GM12864 (cell line): ENCODE measurements at regions not wholly inside any gene's neighbourhood (a gene's known extent, or its start where the extent isn't known, plus 50 kb on each side); places are given as distances from the start of the nearest gene placed in this dataset.
"Not testable (repeated sequence)": the region's sequence is repeated elsewhere in the genome, so short reads cannot be mapped to it uniquely, and the experiment has no call there.

Experiments
- DNase-seq: peaks from one replicate; pipeline ENCODE4 v3.0.0-alpha.2; 2011; ENCODE audit warnings: low read depth
- H3K4me3 ChIP-seq: 2 replicates; pipeline ENCODE4 v1.5.1; 2011; ENCODE audit warnings: mild to moderate bottlenecking, low read depth, low read length, control low read depth
- TF ChIP-seq, protein P1 (sequence below): IDR thresholded peaks from 2 replicates; pipeline ENCODE4 v1.5.1; 2011; ENCODE audit warnings: low read depth, mild to moderate bottlenecking, moderate library complexity, low read length, control low read depth, inconsistent platforms; ENCODE audit errors: missing control alignments

GRCh38 chr4:104272966-104273365, 221.7 kb downstream of the CXXC4 start:
- DNase-seq: no peak
- H3K4me3 ChIP-seq: no peak overlapping the region
- TF ChIP-seq, protein P1, sequence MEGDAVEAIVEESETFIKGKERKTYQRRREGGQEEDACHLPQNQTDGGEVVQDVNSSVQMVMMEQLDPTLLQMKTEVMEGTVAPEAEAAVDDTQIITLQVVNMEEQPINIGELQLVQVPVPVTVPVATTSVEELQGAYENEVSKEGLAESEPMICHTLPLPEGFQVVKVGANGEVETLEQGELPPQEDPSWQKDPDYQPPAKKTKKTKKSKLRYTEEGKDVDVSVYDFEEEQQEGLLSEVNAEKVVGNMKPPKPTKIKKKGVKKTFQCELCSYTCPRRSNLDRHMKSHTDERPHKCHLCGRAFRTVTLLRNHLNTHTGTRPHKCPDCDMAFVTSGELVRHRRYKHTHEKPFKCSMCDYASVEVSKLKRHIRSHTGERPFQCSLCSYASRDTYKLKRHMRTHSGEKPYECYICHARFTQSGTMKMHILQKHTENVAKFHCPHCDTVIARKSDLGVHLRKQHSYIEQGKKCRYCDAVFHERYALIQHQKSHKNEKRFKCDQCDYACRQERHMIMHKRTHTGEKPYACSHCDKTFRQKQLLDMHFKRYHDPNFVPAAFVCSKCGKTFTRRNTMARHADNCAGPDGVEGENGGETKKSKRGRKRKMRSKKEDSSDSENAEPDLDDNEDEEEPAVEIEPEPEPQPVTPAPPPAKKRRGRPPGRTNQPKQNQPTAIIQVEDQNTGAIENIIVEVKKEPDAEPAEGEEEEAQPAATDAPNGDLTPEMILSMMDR: no peak

GRCh38 chr4:104269603-104270002, 225.1 kb downstream of the CXXC4 start:
- DNase-seq, H3K4me3 ChIP-seq: not testable (repeated sequence)

GRCh38 chr4:104263100-104263499, 231.6 kb downstream of the CXXC4 start:
- no peak for DNase-seq
- H3K4me3 ChIP-seq: no peak overlapping the region
- TF ChIP-seq, protein P1: no peak

DNA sequence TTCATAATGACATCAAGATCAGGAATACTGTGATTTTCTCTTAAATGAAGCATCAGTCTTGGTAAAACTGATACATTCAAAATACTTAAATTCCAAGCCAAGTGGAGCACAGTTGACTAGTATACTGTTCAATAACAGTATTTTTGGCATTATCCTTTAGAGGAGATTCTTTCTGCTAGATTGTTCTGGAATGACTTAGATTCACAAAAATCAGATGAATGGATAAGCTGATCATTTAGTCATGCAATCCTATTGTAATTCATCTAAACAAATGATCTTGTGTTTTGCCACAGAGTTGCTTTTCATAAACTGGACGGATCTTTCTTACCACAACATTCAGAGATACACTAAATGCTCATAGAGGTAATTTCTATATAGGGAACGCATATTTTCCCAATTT, 232.0 kb downstream of the CXXC4 start:
- H3K4me3 ChIP-seq: no peak overlapping the region
- TF ChIP-seq, protein P1: no peak
- no peak for DNase-seq

DNA sequence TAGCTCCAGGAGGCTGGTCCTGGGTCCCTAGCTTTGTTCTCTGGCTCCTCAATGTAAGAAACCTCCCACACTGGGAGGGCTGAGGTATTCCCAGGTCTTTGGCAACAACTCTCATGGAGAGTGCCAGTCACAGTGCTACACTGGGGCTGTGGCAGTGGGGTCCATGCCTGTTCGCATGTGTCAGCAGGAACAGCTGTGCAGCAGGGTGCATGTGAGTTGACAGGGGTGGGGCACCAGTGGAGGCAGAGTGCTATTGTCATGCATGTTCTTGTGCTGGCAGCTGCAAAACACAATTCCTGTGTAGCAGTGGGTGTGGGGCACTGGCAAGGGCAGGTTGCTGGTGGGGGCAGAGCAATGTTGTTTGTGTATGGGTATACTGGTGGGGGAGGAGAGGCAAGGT, 246.0 kb downstream of the CXXC4 start:
- no peak for DNase-seq
- H3K4me3 ChIP-seq: no peak overlapping the region
- TF ChIP-seq, protein P1: no peak

GRCh38 chr4:104235967-104236366, 258.7 kb downstream of the CXXC4 start:
- TF ChIP-seq, protein P1: no peak
- no peak for DNase-seq
- no peak overlapping the region for H3K4me3 ChIP-seq

GRCh38 chr4:104217526-104217925, 277.2 kb downstream of the CXXC4 start:
- TF ChIP-seq, protein P1: no peak
- no peak overlapping the region for H3K4me3 ChIP-seq
- DNase-seq: no peak

DNA sequence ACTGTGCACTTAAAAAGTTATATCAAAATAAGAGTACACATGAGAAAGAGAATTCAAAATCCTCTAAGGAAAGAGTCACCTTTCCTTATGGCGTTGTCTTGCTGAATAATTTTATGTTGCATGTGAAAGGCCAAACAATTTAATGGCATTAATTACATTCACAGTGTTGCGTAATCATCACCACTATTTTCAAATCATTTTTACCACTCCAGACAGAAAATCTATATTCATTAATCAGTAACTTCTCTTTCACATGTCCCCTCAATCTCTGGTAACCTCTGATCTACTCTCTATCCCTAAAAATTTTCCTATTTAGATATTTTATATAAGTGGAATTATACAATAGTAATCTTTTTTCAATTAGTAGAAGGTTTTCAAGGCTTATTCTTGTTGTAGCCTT, 283.0 kb downstream of the CXXC4 start:
- H3K4me3 ChIP-seq: no peak overlapping the region
- TF ChIP-seq, protein P1: no peak
- no peak for DNase-seq
